ENCODE measurements at regions not wholly inside any gene's neighbourhood (a gene's known extent, or its start where the extent isn't known, plus 50 kb on each side); places are given as distances from the start of the nearest gene placed in this dataset.

- no peaks in the 10 kb centered on the region for H3K36me3 ChIP-seq (ENCODE audit: control insufficient read depth in 2 of 2, insufficient read depth in 1 of 2, low read length in 2 of 2)
- no peak overlapping the region for H3K4me3 ChIP-seq (ENCODE audit: low read depth, low read length)
- H3K4me1 ChIP-seq (ENCODE audit: control insufficient read depth, insufficient read depth, low read length) = no peaks in the 10 kb centered on the region
- TF ChIP-seq ZBTB11 (tag by site-specific recombination; conservative IDR thresholded peaks at IDR 0.05; ENCODE audit: low read depth) (no peak), ZNF280C (tag by site-specific recombination; IDR thresholded peaks at IDR 0.05) (no peak), ZNF488 (tag by site-specific recombination; IDR thresholded peaks at IDR 0.05) (no peak), BCL11A (tag by site-specific recombination; IDR thresholded peaks at IDR 0.05; ENCODE audit: low read depth) (no peak), ZFP69B (tag by site-specific recombination; IDR thresholded peaks at IDR 0.05) (no peak), ZBTB21 (tag by site-specific recombination; IDR thresholded peaks at IDR 0.05) (no peak), ZNF768 (tag by site-specific recombination; IDR thresholded peaks at IDR 0.05) (no peak), ZNF24 (tag by site-specific recombination; IDR thresholded peaks at IDR 0.05) (no peak), ZNF677 (tag by site-specific recombination; IDR thresholded peaks at IDR 0.05) (no peak), ZNF664 (tag by site-specific recombination; IDR thresholded peaks at IDR 0.05) (no peak), ZNF366 (tag by site-specific recombination; conservative IDR thresholded peaks at IDR 0.05) (no peak), ZNF571 (tag by site-specific recombination; IDR thresholded peaks at IDR 0.05) (no peak), ZNF777 (tag by site-specific recombination; IDR thresholded peaks at IDR 0.05; ENCODE audit: borderline replicate concordance) (no peak), ZNF26 (tag by site-specific recombination; IDR thresholded peaks at IDR 0.05) (no peak), OVOL3 (tag by site-specific recombination; IDR thresholded peaks at IDR 0.05) (no peak)
- no peak overlapping the region for H3K27ac ChIP-seq (ENCODE audit: extremely low read depth, low read depth, low read length)
- ChIA-PET CTCF (no interaction called here), POLR2A (no interaction called here)
- H3K9me3 ChIP-seq (ENCODE audit: control insufficient read depth, insufficient read depth, low read depth, low read length) = no peaks in the 10 kb centered on the region
Observed at GRCh38 chr4:80140194-80140593, 57.1 kb upstream of the PRDM8 start.

GRCh38 chr4:80139671-80140070 is 57.6 kb upstream of the PRDM8 start:
- Histone ChIP-seq H3K27ac (ENCODE audit: extremely low read depth, low read depth, low read length) (no peak overlapping the region), H3K36me3 (ENCODE audit: control insufficient read depth in 2 of 2, insufficient read depth in 1 of 2, low read length in 2 of 2) (no peaks in the 10 kb centered on the region), H3K9me3 (ENCODE audit: control insufficient read depth, insufficient read depth, low read depth, low read length) (no peaks in the 10 kb centered on the region), H3K4me3 (ENCODE audit: low read depth, low read length) (no peak overlapping the region), H3K4me1 (ENCODE audit: control insufficient read depth, insufficient read depth, low read length) (no peaks in the 10 kb centered on the region)
- ChIA-PET POLR2A (no interaction called here), CTCF (interaction anchor here (1.0 kb wide), 1 partner anchor 15 kb away, joined by 3 read pairs; no protein-coding TSS in a partner anchor)
- TF ChIP-seq ZNF837 (tag by site-specific recombination; IDR thresholded peaks at IDR 0.05) (no peak), ZNF785 (tag by site-specific recombination; IDR thresholded peaks at IDR 0.05) (no peak), ZNF214 (tag by site-specific recombination; IDR thresholded peaks at IDR 0.05; ENCODE audit: borderline replicate concordance) (no peak), KLF16 (tag by site-specific recombination; IDR thresholded peaks at IDR 0.05) (no peak), ZNF184 (tag by site-specific recombination; IDR thresholded peaks at IDR 0.05) (no peak)

Measured in HEK293 (cell line).